H1 (cell line): ENCODE measurements at regions not wholly inside any gene's neighbourhood (a gene's known extent, or its start where the extent isn't known, plus 50 kb on each side); places are given as distances from the start of the nearest gene placed in this dataset.

Source experiments
- POLR2A ChIP-seq, 2 experiments: IDR thresholded peaks; 1 replicate in 1 of 2; 2 replicates in 1 of 2; pipeline ENCODE4 v1.6.1; 2011; ENCODE audit warnings: low read depth in 2 of 2, low read length in 2 of 2, mild to moderate bottlenecking in 2 of 2; ENCODE audit errors: control extremely low read depth in 1 of 2
- TF ChIP-seq, protein P1 (sequence below): IDR thresholded peaks from 2 replicates; pipeline ENCODE4 v1.6.1; 2011; ENCODE audit warnings: low read depth, mild to moderate bottlenecking, low read length; ENCODE audit not compliant: insufficient read depth

DNA sequence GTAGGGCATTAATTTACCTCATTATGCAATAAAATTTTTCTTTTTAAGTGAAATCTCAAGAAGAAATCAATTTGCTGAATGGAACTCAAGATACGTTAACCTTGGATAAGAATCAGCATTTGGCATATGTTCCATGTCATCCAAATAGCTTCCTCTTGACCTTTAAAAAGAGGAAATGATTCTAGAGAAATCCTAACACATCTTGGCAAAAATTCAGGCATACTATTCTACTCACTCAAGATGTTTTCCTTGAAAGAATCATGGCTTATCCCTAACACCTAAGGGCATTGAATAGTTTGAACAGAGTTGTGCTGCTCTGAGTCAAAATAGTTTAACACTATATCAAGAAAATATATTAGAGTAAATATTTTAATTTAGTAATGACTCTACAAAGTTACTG, 678.0 kb downstream of the EPHA4 start:
- TF ChIP-seq POLR2A (IDR thresholded peaks at IDR 0.05; ENCODE audit: control extremely low read depth in 1 of 2, low read depth in 2 of 2, low read length in 2 of 2): no peak
- TF ChIP-seq, protein P1, sequence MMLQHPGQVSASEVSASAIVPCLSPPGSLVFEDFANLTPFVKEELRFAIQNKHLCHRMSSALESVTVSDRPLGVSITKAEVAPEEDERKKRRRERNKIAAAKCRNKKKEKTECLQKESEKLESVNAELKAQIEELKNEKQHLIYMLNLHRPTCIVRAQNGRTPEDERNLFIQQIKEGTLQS: no peak
